ENCODE measurements at regions not wholly inside any gene's neighbourhood (a gene's known extent, or its start where the extent isn't known, plus 50 kb on each side); places are given as distances from the start of the nearest gene placed in this dataset.

DNA sequence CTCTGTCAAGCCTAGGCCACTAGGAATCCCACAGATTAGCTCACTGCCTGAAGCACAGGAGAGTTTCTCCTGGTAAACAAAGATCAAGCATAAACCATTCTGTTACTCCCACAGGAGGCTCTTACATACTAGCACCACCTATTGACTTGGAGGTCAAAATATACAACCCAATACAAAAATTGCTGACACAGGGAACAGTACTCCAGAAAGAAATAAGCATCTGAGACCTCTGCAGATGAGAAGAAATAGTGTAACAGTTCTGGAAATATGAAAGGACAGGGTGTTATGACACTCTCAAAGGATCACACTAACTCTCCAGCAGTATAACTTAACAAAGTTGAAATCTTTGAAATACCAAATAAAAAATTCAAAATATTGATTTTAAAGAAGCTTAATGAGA is 269.6 kb upstream of the ARRDC3 start:
- TF ChIP-seq, protein P1, sequence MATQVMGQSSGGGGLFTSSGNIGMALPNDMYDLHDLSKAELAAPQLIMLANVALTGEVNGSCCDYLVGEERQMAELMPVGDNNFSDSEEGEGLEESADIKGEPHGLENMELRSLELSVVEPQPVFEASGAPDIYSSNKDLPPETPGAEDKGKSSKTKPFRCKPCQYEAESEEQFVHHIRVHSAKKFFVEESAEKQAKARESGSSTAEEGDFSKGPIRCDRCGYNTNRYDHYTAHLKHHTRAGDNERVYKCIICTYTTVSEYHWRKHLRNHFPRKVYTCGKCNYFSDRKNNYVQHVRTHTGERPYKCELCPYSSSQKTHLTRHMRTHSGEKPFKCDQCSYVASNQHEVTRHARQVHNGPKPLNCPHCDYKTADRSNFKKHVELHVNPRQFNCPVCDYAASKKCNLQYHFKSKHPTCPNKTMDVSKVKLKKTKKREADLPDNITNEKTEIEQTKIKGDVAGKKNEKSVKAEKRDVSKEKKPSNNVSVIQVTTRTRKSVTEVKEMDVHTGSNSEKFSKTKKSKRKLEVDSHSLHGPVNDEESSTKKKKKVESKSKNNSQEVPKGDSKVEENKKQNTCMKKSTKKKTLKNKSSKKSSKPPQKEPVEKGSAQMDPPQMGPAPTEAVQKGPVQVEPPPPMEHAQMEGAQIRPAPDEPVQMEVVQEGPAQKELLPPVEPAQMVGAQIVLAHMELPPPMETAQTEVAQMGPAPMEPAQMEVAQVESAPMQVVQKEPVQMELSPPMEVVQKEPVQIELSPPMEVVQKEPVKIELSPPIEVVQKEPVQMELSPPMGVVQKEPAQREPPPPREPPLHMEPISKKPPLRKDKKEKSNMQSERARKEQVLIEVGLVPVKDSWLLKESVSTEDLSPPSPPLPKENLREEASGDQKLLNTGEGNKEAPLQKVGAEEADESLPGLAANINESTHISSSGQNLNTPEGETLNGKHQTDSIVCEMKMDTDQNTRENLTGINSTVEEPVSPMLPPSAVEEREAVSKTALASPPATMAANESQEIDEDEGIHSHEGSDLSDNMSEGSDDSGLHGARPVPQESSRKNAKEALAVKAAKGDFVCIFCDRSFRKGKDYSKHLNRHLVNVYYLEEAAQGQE (IDR thresholded peaks at IDR 0.05; ENCODE audit: insufficient replicate concordance, low read depth) = no peak
- TF ChIP-seq, protein P2, sequence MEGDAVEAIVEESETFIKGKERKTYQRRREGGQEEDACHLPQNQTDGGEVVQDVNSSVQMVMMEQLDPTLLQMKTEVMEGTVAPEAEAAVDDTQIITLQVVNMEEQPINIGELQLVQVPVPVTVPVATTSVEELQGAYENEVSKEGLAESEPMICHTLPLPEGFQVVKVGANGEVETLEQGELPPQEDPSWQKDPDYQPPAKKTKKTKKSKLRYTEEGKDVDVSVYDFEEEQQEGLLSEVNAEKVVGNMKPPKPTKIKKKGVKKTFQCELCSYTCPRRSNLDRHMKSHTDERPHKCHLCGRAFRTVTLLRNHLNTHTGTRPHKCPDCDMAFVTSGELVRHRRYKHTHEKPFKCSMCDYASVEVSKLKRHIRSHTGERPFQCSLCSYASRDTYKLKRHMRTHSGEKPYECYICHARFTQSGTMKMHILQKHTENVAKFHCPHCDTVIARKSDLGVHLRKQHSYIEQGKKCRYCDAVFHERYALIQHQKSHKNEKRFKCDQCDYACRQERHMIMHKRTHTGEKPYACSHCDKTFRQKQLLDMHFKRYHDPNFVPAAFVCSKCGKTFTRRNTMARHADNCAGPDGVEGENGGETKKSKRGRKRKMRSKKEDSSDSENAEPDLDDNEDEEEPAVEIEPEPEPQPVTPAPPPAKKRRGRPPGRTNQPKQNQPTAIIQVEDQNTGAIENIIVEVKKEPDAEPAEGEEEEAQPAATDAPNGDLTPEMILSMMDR (IDR thresholded peaks at IDR 0.05; ENCODE audit: insufficient read depth, low read length) = no peak
- TF ChIP-seq GABPA (IDR thresholded peaks at IDR 0.05; ENCODE audit: low read depth) (no peak), POLR2AphosphoS5 (IDR thresholded peaks at IDR 0.05; ENCODE audit: low read depth) (no peak), SPI1 (IDR thresholded peaks at IDR 0.05; ENCODE audit: borderline replicate concordance, low read depth) (no peak)

All from HL-60 (cell line).